Hematopoietic multipotent progenitor cell (in vitro differentiated cells): ENCODE measurements at regions not wholly inside any gene's neighbourhood (a gene's known extent, or its start where the extent isn't known, plus 50 kb on each side); places are given as distances from the start of the nearest gene placed in this dataset.
A peak's percentile ranks its signal among the peaks of the same experiment; 100 is the strongest.

Experiments used
- DNase-seq, 3 donors: peaks; one replicate each; pipeline ENCODE4 v3.0.0-alpha.2; 2011 to 2015; ENCODE audit warnings: low read depth in 2 of 3, low spot score in 2 of 3

DNA sequence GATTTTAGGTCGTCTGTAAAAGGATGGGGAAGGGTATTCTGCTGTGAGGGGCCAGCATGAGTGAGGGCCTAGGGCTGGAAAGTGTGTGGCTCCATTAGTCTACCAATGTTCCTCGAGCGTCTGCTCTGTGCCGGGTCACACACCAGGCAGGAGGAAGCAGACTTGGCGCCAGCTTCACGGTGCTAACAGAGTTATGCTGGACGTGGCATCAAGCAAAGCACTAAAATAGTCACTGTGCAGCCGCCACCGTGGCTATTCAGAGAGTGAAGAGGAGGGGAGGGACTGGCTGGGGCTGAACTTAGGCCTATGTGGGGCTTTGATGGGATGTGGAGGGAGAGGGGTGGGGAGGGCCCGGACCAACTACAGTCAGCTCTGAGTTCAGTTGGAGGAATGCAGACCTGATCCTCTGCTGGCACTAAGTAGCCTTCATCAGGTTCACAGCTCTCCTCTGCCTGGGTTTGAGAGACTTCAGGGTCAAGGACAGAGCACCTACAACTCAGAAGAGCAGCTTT is 83.9 kb upstream of the MSX1 start:
- DNase-seq = no peak

DNA sequence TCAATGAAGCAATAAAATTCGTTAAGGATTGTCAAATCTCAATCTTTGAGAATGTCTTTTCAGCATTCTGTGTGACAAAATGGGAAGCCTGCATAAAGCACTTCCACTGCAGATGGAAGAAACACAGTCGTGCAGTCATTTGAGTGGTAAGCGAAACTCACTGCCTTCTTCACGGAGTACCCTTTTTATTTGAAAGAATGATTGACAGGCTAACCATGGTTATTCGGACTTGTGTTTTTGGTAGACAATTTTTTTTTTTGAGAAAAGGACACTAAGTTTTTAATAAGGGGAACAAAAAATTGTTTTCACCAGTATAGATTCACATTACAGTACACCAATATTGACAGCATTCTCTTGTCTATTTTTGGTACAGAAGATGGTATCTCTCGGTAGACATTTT is 86.9 kb upstream of the MSX1 start:
- no peak for DNase-seq

DNA sequence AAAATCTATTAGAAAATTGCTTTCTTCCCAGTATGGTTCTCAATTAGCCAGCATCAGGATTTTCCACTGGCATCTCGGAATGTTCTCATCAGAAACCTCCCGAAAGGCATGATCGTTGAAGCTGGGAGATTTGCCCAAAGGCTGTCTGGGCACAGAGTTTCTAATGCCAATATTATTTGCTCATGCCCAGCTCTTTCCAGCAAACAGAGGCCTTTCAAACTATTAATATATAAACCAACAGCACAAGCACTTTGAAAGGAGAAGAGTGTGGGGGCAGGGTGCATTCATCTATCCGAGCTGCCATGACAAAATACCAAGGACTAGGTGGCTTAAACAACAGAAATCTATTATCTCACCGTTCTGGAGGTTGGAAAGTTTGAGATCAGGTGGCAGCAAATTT is 88.3 kb upstream of the MSX1 start:
- DNase-seq = no peak

DNA sequence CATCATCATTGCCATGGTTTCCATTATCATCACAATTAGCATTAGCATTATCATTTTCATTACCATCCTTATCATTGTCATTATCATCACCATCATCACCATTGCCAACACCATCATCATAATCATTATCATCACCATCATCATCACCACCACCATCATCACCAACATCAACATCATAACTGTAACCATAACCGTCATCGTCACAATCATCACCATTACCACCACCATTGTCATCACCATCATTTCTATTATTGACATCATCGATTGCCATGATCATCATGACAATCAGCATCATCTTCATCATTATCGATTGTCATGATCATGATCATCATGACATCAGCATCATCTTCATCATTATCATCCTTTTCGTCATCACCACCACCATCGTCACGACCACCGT is 88.9 kb upstream of the MSX1 start:
- DNase-seq = no peak

DNA sequence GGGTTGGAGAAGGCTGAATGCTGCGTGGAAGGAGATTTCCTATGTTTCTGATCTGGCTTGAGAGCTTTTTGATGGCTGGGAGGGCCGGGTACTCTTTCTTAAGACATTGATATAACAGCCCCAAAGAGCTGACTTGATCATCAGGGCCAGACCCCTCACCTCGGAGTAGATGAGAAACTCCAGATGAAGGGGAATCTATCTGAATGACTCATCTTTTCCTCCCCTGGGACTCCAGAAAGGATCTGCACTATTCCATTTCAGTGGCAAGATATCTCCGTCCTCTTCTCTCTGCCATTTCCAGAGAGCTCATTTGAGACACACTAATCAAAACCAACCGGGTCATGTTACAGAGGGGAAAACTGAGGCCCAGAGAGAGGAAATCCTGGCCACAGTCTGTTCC is 92.9 kb upstream of the MSX1 start:
- no peak for DNase-seq

DNA sequence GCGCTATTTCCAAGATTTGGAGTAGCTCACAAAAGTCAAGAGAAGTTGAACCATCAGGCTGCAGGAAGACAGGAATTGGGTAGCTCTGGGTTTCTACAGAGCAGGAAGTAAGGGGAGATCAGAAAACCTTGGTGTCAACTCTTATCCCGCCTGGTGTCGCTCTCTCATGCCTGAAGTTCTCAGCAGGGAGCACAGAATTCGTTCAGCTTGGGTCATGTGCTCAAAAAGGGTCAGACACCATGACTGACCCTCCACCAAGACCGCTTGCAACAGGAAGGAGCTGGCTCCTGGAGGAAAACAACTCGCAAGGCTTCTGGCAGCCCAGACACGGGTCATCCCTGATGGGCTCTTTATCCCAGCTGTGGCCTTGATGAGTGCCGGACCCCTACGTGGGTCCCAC is 93.7 kb upstream of the MSX1 start:
- no peak for DNase-seq

DNA sequence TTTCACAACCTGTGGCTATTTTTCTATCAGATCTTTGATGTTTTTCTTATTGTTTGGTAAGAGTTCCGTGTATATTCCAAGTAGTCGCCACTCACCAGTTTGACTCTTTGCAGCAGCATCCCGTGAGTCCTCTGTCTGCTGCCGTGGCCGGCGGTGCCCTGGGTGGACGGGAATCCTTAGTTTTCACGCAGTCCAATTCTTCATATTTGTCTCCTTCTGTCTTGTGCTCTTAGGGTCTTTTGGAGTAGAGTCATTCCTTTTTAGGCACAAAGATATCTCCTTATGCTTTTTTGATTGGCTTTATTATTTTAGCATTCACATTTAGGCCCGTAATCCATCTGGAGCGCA is 94.9 kb upstream of the MSX1 start:
- no peak for DNase-seq

DNA sequence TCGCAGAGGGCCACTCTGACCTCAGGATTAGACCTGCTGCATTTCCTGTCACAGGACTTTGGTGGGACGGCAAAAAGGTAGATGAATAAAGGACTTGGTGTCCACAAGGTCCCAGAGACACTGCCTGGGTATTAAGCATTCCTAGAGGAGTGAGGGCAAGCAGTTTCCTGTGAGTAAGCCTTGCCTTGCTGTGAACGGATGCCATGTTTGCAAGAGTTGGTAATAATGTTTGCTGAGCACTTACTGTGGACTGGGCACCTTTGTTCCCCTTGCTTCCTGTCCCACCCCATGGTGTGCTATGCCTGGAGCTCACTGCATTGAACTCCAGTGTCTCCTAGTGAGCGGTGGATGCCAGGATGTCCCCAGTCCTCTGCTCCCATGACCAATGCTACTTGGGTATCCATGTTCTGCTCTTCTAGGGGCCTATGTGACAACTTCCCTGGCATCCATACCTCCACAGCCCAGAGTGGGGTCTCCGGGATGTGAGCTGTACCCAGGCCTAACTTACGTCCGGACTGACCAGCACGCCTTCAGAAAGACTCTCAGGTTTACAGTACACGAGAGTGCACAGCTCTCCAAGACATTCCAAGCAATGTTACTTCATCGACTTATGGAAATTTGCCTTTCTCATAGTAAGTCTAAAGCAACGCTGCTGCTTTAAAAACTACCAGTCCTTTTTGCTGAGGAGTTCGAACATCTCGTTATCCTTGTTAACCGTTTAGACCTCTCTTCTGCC is 95.5 kb upstream of the MSX1 start:
- no peak for DNase-seq

DNA sequence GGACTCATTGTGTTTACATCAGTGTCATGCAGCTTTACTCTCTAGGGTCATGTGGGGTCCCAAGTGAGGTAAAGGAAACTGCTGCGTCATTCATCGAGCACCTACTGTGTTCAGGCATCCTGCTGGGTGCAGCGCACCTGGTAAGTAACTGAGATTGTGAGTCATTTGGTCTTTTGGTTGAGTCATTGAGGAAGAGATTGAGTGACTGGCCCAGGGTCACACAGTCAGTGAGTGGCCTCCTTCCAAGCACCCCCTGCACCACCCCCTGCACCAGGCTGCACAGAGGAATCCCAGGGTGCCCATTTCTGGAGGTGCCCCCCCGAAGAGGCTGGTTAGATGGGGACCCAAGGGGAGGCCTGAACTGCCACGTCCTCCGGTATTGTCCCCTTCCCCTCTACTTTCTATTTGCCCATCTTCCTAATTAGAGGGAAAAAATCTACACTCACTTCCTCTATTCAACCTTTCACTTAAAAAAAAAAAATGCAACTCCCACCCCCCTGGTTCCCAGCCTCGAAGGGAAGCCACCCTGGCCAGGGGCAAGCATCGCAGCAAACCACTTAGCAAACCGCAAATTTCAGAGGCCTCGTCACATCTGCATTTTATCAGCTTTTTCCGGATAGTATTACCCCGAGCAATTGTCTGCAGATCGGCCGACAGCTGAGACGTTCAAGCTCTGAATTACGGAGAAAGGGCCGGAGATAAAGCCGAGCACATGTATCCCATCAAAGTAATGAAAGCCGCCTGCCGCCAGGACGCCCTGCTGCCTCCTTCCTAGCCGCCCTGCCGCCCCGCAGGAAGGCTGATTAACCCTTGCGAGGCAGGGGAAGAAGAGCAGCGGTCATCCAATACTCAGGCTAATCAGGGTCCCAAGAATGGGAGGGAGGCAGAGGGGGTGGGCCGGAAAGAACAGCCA is 96.3 kb upstream of the MSX1 start:
- peak in 2 of 3 donors; percentile 62 to 85 for DNase-seq

DNA sequence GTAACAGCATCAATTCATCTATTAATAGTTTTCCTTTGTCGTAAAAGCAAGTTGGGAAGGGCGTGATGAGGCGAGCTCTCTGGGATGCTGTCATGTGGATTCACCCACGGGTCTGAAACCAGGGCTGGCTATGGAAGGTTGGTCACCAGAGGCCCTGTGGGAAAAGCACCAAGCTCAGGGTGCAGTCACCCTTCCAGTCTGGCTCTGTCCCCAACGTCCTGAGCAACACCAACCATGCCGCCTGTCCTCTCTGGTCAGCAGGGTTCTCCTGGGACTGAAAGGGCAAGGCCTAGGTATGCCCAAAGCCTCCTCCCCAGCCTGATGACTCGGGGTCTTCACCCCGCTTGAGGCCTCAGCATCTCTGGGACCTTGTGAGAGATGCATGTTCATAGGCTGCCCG is 97.2 kb upstream of the MSX1 start:
- no peak for DNase-seq

DNA sequence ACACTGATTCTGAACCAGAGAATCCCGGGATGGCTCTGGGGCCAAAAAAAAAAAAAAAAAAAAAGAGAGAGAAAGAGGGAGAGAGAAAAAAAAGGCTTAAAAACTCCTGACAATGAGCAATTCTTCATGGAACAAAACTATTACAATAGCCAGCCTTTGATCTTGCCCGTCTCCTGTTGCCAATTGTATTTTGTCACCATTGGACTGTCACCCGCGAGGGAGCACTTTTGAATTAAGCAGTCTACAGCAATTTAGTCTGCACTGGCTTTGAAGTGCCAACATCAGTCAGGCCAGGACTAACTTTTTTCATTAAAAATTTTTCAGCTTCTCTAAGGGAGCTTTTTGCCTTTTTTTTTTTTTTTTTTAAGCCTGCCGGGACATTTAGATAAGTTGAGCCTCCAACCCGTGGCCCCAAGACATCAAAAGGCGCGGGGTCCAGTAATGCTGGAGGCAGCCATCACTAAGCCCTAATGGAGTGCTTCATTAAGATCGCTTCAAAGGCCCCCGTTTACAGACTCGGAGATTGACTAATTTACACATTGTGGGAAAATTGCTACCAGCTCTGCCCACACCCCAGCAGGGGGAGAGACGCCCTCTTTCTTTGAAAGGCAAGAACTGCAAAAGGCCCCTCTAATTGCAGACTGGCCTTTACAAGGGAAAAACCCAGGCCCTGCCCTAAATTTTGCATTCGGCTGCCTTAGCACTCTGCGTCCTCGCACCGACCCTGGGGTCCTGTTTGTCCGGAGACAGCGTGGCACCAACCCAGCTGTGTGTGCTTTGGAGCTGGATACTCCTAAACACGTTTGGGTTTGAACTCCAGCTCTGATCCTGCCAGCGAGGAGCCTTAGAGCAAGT is 98.1 kb upstream of the MSX1 start:
- DNase-seq = no peak

DNA sequence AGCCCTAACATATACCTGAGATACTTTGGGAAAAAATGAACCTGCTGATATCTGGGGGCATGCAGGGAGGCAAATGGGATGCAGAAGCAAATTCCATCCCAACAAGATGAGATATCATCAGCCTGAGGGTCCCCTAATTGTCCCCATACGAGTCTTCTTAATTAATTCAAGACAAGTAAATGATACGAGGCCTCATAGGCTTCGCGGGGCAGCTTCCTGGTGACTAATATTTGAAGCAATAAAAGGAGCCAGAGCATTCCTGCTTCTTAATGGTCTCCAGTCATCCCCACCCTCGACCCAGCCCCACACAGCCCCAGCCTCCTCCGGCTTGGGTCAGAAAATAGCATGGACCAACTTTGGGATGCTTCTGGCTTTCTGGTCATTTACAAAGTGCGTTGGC is 99.6 kb upstream of the MSX1 start:
- DNase-seq = no peak

DNA sequence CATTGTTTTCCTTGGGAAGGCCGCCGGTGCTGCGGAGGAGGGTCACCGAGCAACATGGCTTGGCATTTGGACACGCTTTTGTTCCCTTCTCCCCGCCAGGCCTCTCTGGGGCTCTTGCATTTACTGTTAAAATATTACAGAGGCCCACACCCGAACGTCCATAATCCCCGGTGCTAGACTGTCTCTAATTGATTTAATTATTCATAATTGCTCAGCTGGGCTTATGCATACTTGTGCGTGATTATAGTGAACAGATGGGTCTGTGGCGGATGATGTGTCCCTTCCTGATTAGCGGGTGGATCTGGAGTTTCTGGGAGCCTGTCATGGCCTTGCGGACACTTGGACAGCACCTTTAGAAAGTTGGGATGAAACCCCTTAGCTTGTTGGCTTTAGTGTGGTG is 100.2 kb upstream of the MSX1 start:
- no peak for DNase-seq

DNA sequence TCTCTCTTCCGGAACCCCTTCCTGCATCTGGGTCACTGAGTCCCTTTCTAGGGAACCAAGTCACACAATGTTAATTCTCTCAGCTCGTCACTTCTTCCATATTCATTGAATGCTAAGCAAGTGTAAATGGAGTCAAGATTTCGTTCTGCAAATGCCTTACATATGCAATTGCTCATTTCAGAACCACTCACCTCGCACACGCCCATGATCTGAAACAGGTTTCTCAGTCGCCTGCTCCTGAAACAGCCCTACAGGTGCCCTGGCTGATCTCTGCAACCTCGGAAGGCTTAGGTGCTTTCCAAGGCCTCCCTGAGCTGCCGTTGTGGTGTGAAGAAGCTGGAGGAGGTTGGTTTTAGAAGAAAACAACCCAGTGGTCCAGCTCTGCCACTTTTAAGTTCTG is 100.8 kb upstream of the MSX1 start:
- no peak for DNase-seq

DNA sequence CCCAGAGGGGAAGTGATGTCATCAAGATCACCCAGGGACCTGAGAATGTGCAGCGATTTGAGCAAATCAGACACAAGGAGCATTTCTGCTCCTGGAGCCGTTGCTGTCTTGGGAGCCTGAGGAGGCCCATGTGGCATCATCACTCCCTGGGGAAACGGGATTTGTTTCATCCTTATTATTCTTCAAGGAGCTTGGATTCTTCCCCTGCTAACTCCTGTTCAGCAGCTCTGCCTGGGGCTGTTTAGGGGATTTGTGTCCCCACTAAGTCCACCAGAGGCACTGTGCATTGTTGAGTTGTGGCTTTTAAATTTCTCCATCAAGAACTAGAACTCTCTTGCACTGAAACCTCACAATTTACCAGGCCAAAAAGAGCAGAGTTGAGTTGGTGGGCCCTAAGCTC is 104.2 kb upstream of the MSX1 start:
- no peak for DNase-seq

DNA sequence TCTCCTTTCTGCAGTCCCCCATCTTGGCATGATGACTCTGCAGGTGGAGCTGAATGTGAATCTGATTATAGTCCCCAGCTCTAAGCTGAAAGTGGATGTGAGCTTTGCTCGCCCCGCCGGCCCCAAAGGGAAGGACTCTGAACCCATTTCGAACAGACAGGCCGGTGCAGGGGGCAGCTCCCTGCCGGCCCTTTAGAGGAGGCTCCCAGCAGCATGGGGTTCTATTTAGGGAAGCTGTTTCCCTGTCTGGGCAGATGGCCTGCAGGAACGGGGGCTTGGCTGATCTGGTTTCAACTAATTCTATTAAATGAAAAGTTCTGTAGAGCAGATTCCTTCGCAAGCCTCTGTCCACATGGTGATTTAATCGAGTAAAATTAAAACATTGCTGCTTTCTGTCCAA is 104.8 kb upstream of the MSX1 start:
- no peak for DNase-seq

DNA sequence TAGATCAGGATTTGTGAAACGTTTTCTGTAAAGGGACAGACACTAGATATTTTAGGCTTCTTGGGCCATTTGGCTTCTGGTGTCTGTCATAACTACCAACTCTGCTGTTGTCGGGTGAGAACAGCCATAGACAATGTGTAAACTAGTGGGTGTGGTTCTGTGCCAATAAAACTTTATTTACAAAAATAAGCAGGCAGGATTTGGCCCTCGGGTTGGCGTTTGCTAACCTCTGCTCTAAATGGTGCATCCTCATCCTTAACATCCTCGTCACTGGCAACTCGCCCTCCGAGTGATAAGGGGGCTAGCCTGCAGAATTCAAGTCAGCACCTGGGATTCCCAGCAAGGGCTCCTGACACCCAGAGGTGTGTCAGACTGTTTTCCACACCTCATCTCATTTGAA is 105.8 kb upstream of the MSX1 start:
- no peak for DNase-seq

DNA sequence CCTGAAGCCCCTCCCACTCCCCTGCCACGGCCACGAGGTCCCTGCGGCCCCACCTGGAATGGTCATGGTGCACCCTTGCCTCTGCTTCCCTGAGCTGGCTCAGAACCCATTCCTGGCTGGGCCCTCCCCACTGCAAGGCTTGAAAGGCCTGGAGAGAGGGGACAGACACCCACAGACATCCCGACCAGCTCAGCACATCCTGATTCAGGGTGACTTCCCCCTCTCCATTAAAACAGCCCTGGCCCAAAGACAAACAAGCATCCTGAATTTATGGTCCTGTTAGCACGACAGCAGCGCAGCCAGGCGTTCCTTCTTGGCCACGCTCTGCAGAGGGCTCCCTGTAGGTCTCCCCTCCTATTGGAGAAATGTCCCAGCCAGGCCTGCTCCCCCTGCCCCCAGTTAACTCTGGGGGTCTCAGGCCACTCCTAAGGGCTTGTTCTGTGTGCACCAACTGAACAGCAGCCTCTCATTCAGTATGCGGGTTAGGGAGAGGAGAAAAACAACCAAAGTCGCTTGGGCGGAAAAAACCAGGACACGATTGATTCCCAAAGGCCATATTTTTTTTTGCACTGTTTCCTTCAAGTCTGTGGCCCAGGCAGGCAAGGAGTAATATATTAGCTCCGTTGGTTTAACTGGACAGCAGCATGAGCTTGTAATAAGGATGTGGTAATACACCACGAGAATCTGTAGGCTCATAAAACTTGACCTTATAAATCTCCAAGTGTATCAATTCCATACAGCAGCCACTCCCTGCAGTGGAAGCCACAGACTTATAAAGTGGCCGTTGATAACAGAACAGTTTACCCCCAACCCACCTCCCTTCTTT is 106.7 kb upstream of the MSX1 start:
- no peak for DNase-seq

DNA sequence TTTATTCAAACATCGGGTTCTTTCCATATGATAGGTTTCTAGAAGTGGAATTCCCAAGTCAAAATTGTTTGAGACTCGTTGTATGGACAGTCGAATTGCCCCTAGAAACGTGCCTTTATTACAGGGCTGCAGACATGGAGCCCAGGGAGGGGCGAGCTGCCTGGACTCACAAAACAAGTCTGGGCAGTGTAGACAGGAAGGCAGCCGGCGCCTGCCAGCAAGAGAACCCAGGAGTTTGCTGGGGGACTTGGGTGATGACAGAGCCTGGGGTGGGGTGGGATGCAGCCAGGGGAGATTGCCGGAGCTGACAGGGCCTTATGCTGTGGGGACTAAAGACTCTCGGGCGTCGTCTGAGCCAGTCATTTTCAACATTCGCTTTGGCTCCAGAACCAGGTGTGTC is 107.4 kb upstream of the MSX1 start:
- DNase-seq = no peak

DNA sequence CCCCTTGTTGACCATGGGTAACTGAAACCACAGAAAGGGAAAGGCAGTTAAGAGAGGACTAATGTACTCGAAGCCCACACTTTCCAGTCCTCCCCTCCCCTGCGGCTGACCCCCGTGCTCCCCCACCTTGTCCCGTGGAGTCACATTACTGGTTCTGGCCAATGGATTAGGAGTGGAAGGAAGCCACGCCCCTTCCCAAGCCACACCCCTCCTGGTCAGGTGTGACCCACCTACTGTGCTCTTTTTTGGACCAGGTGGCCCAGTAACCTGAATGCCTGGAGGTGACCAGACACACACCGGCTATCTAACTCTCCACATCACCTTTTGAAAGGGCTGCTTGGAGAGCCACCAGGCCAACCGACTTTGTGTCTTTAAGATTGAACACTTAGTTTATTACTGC is 109.3 kb upstream of the MSX1 start:
- no peak for DNase-seq
